ENCODE measurements at regions not wholly inside any gene's neighbourhood (a gene's known extent, or its start where the extent isn't known, plus 50 kb on each side); places are given as distances from the start of the nearest gene placed in this dataset.

GRCh38 chr16:79912592-79913310, 312.2 kb upstream of the MAF start:
- H3K4me3 Mint-ChIP-seq (ENCODE audit: unreplicated experiment): no peak overlapping the region
- H3K27me3 Mint-ChIP-seq (ENCODE audit: unreplicated experiment): peaks cover 2% of the 10 kb centered on the region
- H3K36me3 Mint-ChIP-seq (ENCODE audit: unreplicated experiment): no peaks in the 10 kb centered on the region
- H3K27ac Mint-ChIP-seq (ENCODE audit: unreplicated experiment): no peak overlapping the region
- DNase-seq: no peak
- peaks cover 2% of the 10 kb centered on the region for H3K9me3 Mint-ChIP-seq (ENCODE audit: unreplicated experiment)
- no peak for TF ChIP-seq CTCF (IDR thresholded peaks at IDR 0.05; ENCODE audit: partially characterized antibody, unreplicated experiment)
- no peaks in the 10 kb centered on the region for H3K4me1 Mint-ChIP-seq (ENCODE audit: low read depth, unreplicated experiment)

- no peaks in the 10 kb centered on the region for H3K4me1 Mint-ChIP-seq (ENCODE audit: low read depth, unreplicated experiment)
- peaks cover 2% of the 10 kb centered on the region for H3K9me3 Mint-ChIP-seq (ENCODE audit: unreplicated experiment)
- no peaks in the 10 kb centered on the region for H3K36me3 Mint-ChIP-seq (ENCODE audit: unreplicated experiment)
- no peak for TF ChIP-seq CTCF (IDR thresholded peaks at IDR 0.05; ENCODE audit: partially characterized antibody, unreplicated experiment)
- H3K27ac Mint-ChIP-seq (ENCODE audit: unreplicated experiment): no peak overlapping the region
- no peak overlapping the region for H3K4me3 Mint-ChIP-seq (ENCODE audit: unreplicated experiment)
- no peak for DNase-seq
- H3K27me3 Mint-ChIP-seq (ENCODE audit: unreplicated experiment): peaks cover 2% of the 10 kb centered on the region
These were observed 311.1 kb upstream of the MAF start for GRCh38 chr16:79911660-79912059.

GRCh38 chr16:79909571-79909970, 309.0 kb upstream of the MAF start:
- no peak for TF ChIP-seq CTCF (IDR thresholded peaks at IDR 0.05; ENCODE audit: partially characterized antibody, unreplicated experiment)
- no peak for DNase-seq
- Mint-ChIP-seq H3K27me3 (ENCODE audit: unreplicated experiment) (peaks cover 2% of the 10 kb centered on the region), H3K27ac (ENCODE audit: unreplicated experiment) (no peak overlapping the region), H3K36me3 (ENCODE audit: unreplicated experiment) (no peaks in the 10 kb centered on the region), H3K4me3 (ENCODE audit: unreplicated experiment) (no peak overlapping the region), H3K4me1 (ENCODE audit: low read depth, unreplicated experiment) (no peaks in the 10 kb centered on the region), H3K9me3 (ENCODE audit: unreplicated experiment) (peaks cover 2% of the 10 kb centered on the region)

- H3K4me1 Mint-ChIP-seq (ENCODE audit: low read depth, unreplicated experiment): no peaks in the 10 kb centered on the region
- TF ChIP-seq CTCF (IDR thresholded peaks at IDR 0.05; ENCODE audit: partially characterized antibody, unreplicated experiment): no peak
- no peak overlapping the region for H3K4me3 Mint-ChIP-seq (ENCODE audit: unreplicated experiment)
- no peaks in the 10 kb centered on the region for H3K27me3 Mint-ChIP-seq (ENCODE audit: unreplicated experiment)
- H3K9me3 Mint-ChIP-seq (ENCODE audit: unreplicated experiment): no peaks in the 10 kb centered on the region
- H3K36me3 Mint-ChIP-seq (ENCODE audit: unreplicated experiment): no peaks in the 10 kb centered on the region
- no peak overlapping the region for H3K27ac Mint-ChIP-seq (ENCODE audit: unreplicated experiment)
- no peak for DNase-seq
These were observed 302.9 kb upstream of the MAF start for GRCh38 chr16:79903471-79903870.

GRCh38 chr16:79902351-79902750, 301.8 kb upstream of the MAF start:
- H3K9me3 Mint-ChIP-seq (ENCODE audit: unreplicated experiment): no peaks in the 10 kb centered on the region
- H3K27me3 Mint-ChIP-seq (ENCODE audit: unreplicated experiment): no peaks in the 10 kb centered on the region
- H3K36me3 Mint-ChIP-seq (ENCODE audit: unreplicated experiment): no peaks in the 10 kb centered on the region
- no peaks in the 10 kb centered on the region for H3K4me1 Mint-ChIP-seq (ENCODE audit: low read depth, unreplicated experiment)
- H3K4me3 Mint-ChIP-seq (ENCODE audit: unreplicated experiment): no peak overlapping the region
- DNase-seq: no peak
- no peak overlapping the region for H3K27ac Mint-ChIP-seq (ENCODE audit: unreplicated experiment)
- TF ChIP-seq CTCF (IDR thresholded peaks at IDR 0.05; ENCODE audit: partially characterized antibody, unreplicated experiment): no peak

Data from glutamatergic neuron (in vitro differentiated cells).